Gastroesophageal sphincter (tissue), 4 donors: ENCODE measurements at regions not wholly inside any gene's neighbourhood (a gene's known extent, or its start where the extent isn't known, plus 50 kb on each side); places are given as distances from the start of the nearest gene placed in this dataset.

Source experiments
- ATAC-seq: fragments of 150-250 bp; one replicate; pipeline ENCODE4 v1.9.1; 2016; ENCODE audit warnings: mild to moderate bottlenecking, moderate library complexity
- H3K27ac ChIP-seq, 4 donors: fragments of 200-600 bp; sonication (generic) in 3 of 4; 1 replicate in 3 of 4; 2 replicates in 1 of 4; pipeline ENCODE4 v1.5.1; 2016 to 2019
- H3K27me3 ChIP-seq: fragments of 200-600 bp; sonication (generic); one replicate; pipeline ENCODE4 v1.5.1; 2019
- H3K36me3 ChIP-seq, 2 donors: fragments of 200-600 bp; sonication (generic); one replicate each; pipeline ENCODE4 v1.5.1; 2019; ENCODE audit warnings: control low read depth in 1 of 2
- H3K4me1 ChIP-seq, 3 donors: fragments of 200-600 bp; sonication (generic); 1 replicate in 2 of 3; 2 replicates in 1 of 3; pipeline ENCODE4 v1.5.1; 2016 to 2019; ENCODE audit warnings: control low read depth in 2 of 3
- H3K4me3 ChIP-seq, 2 donors: fragments of 200-600 bp; sonication (generic); one replicate each; pipeline ENCODE4 v1.5.1; 2019; ENCODE audit warnings: mild to moderate bottlenecking in 1 of 2, moderate library complexity in 1 of 2
- H3K9me3 ChIP-seq, 3 donors: fragments of 200-600 bp; sonication (generic); one replicate each; pipeline ENCODE4 v1.5.1; 2017 to 2019; ENCODE audit warnings: control low read depth in 2 of 3
- EP300 ChIP-seq: sonication (generic); formaldehyde crosslinking; IDR thresholded peaks from one replicate; pipeline ENCODE4 v1.6.1; 2017; ENCODE audit warnings: antibody characterized with exemption, mild to moderate bottlenecking
- POLR2A ChIP-seq, 2 donors: fragments of 450-650 bp; IDR thresholded peaks; one replicate each; pipeline ENCODE4 v1.6.1; 2017; ENCODE audit warnings: antibody characterized with exemption in 2 of 2, mild to moderate bottlenecking in 2 of 2, moderate library complexity in 1 of 2
- POLR2AphosphoS5 ChIP-seq: sonication (generic); formaldehyde crosslinking; IDR thresholded peaks from one replicate; pipeline ENCODE4 v1.6.1; 2017; ENCODE audit warnings: antibody characterized with exemption
- WGBS, 2 donors: methylation state at CpG; one replicate each; pipeline ENCODE4 v1.1.5; 2018; ENCODE audit warnings: low coverage in 1 of 2; 5-methylcytosine and 5-hydroxymethylcytosine counted together
- TF ChIP-seq, protein P1 (sequence below), 4 experiments: fragments of 200-600 bp in 2 of 4; fragments of 450-650 bp in 2 of 4; sonication (generic) in 1 of 4; IDR thresholded peaks; one replicate each; pipeline ENCODE4 v1.5.1; 2017 to 2019; ENCODE audit warnings: antibody characterized with exemption in 4 of 4, mild to moderate bottlenecking in 2 of 4, moderate library complexity in 2 of 4

DNA sequence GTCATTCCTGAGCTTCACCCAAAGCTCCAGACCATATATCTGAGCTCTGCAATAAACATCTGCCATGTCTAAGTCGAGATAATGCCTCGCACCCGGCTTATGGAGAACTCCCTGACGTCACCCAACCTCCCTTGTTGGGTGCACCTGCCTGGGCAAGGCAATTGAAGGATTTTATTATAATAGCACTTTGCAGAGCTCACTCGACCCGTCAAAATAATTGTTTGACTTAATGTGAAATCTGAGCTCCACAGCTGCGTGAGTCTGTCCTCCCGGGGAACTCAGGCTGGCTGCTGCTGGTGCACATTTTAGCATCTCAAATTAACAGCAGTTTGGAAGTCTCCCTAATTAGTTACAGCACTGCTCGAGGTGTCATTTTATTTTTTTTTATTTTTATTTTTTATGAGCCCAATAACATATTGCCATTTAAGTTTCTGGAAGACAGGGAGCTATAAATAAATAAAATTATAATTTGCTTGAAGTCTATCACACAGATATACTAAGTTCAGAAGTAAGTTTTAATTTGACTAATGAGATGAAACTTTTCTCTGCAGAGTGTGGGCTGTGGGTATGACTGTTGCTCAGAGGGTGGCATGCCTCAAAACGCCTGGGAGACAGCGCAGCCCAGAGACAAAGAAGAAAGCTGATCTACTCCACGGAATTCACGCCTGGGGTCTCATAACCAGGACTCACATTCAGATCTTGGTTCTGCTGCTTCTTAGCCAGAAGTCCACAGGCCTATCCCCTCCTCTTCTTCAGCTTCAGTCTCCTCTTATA lies 401.4 kb upstream of the C16orf82 start:
- Histone ChIP-seq H3K27me3 (peaks cover 19% of the 10 kb centered on the region), H3K4me1 (no peaks in the 10 kb centered on the region), H3K36me3 (no peaks in the 10 kb centered on the region), H3K9me3 (peaks cover 0 to under 1% (median 0%) of the 10 kb centered on the region in 3 donors), H3K27ac (no peak overlapping the region), H3K4me3 (no peak overlapping the region)
- 35 to 42% methylated on average over 12 to 13 of the region's 13 CpGs for WGBS, 2 donors
- ATAC-seq = no peak
- TF ChIP-seq, protein P1, sequence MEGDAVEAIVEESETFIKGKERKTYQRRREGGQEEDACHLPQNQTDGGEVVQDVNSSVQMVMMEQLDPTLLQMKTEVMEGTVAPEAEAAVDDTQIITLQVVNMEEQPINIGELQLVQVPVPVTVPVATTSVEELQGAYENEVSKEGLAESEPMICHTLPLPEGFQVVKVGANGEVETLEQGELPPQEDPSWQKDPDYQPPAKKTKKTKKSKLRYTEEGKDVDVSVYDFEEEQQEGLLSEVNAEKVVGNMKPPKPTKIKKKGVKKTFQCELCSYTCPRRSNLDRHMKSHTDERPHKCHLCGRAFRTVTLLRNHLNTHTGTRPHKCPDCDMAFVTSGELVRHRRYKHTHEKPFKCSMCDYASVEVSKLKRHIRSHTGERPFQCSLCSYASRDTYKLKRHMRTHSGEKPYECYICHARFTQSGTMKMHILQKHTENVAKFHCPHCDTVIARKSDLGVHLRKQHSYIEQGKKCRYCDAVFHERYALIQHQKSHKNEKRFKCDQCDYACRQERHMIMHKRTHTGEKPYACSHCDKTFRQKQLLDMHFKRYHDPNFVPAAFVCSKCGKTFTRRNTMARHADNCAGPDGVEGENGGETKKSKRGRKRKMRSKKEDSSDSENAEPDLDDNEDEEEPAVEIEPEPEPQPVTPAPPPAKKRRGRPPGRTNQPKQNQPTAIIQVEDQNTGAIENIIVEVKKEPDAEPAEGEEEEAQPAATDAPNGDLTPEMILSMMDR (IDR thresholded peaks at IDR 0.05) = no peak
- no peak for TF ChIP-seq POLR2AphosphoS5
- no peak for TF ChIP-seq EP300
- TF ChIP-seq POLR2A (IDR thresholded peaks at IDR 0.05) = no peak

DNA sequence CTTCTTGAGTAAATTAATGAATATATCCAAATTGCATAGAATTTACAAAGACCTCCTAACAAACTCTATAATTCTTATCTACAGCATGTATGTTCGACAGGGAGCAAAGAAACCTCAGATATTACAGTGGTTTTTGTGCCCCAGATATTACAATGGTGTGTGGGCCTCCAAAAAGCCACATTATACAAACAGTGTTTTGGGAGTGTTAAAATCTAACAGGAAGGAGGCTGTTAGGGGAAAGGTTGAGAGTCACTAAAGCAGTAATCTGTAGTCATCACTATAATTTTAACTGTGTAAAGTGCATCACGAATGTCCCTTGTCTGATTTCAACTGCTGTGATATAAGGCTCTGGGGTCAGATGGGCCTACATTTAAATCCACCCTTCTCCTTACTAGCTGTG lies 400.2 kb upstream of the C16orf82 start:
- no peak for ATAC-seq
- WGBS, 2 donors = 71 to 72% methylated on average over 2 of the region's 2 CpGs
- H3K36me3 ChIP-seq = no peaks in the 10 kb centered on the region
- no peaks in the 10 kb centered on the region for H3K4me1 ChIP-seq
- no peak overlapping the region for H3K4me3 ChIP-seq
- no peak overlapping the region for H3K27ac ChIP-seq
- no peak for TF ChIP-seq POLR2A (IDR thresholded peaks at IDR 0.05)
- peaks cover 19% of the 10 kb centered on the region for H3K27me3 ChIP-seq
- H3K9me3 ChIP-seq = peaks cover 0 to 4% (median 0%) of the 10 kb centered on the region in 3 donors

DNA sequence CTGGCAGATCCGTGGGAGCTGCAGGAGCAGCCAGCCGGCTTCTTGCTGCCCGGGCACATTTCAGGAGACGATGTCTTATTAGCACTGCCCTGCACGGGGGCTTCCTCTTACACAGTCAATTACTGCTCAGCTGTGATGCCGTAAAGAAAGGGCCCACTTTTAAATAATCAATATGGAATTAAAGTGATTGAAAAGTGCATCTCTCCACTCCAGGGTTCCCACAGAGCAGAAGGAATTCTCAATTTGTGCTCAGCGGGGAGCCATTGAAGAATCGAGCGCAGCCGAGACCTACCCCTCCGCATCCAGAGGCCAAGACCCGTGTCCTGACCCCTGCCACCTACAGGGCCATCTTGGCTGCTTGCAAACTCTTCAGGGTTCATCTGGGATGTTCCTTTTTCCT lies 399.4 kb upstream of the C16orf82 start:
- Histone ChIP-seq H3K4me1 (no peaks in the 10 kb centered on the region), H3K27ac (no peak overlapping the region), H3K4me3 (no peak overlapping the region), H3K27me3 (peaks cover 19% of the 10 kb centered on the region), H3K36me3 (no peaks in the 10 kb centered on the region), H3K9me3 (peaks cover 0 to 4% (median 0%) of the 10 kb centered on the region in 3 donors)
- ATAC-seq = no peak
- TF ChIP-seq POLR2AphosphoS5 (no peak), EP300 (no peak), POLR2A (IDR thresholded peaks at IDR 0.05) (no peak)
- TF ChIP-seq, protein P1 (IDR thresholded peaks at IDR 0.05) = no peak
- WGBS, 2 donors = 58 to 77% methylated on average over 9 to 12 of the region's 12 CpGs

GRCh38 chr16:26668026-26668425 lies 398.7 kb upstream of the C16orf82 start:
- no peak for ATAC-seq
- TF ChIP-seq EP300 (no peak), POLR2AphosphoS5 (no peak), POLR2A (IDR thresholded peaks at IDR 0.05) (no peak)
- TF ChIP-seq, protein P1 (IDR thresholded peaks at IDR 0.05) = no peak
- H3K4me1 ChIP-seq = no peaks in the 10 kb centered on the region
- H3K27me3 ChIP-seq = peaks cover 19% of the 10 kb centered on the region
- H3K36me3 ChIP-seq = no peaks in the 10 kb centered on the region
- 39 to 44% methylated on average over 7 of the region's 8 CpGs for WGBS, 2 donors
- H3K4me3 ChIP-seq = no peak overlapping the region
- H3K9me3 ChIP-seq = peaks cover 0 to 4% (median 0%) of the 10 kb centered on the region in 3 donors
- H3K27ac ChIP-seq = no peak overlapping the region

DNA sequence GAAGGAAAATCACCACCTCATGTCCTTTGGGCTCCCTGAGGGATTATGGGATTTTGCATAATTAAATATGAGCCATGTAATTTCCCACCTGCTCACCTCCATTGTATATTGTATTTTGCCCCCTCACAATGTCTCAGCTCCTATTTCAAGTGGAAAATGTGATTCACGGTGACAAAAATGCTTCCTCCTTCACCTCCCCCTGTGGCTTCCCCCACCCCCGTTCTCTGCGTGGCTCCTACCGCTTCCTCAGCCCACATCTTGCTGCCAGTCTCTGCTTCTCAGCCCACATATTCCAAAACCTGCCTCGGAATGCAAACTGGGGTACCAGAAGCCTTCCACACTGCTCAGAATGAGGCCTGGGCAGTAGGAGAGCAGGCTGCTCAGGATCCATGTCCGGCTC lies 394.5 kb upstream of the C16orf82 start:
- peaks cover 4% of the 10 kb centered on the region for H3K27me3 ChIP-seq
- H3K27ac ChIP-seq = no peak overlapping the region
- 37 to 56% methylated on average over 5 to 6 of the region's 6 CpGs for WGBS, 2 donors
- H3K36me3 ChIP-seq = no peaks in the 10 kb centered on the region
- H3K4me3 ChIP-seq = no peak overlapping the region
- no peaks in the 10 kb centered on the region for H3K4me1 ChIP-seq
- peaks cover 0 to 4% (median 0%) of the 10 kb centered on the region in 3 donors for H3K9me3 ChIP-seq
- TF ChIP-seq, protein P1 (IDR thresholded peaks at IDR 0.05) = no peak
- TF ChIP-seq POLR2A (IDR thresholded peaks at IDR 0.05) = no peak
- TF ChIP-seq POLR2AphosphoS5 = no peak
- TF ChIP-seq EP300 = no peak
- no peak for ATAC-seq
